Hematopoietic multipotent progenitor cell treated with erythropoietin and hydrocortisone succinate and interleukin-3 and kit ligand, for 8 days (in vitro differentiated cells): ENCODE measurements at regions not wholly inside any gene's neighbourhood (a gene's known extent, or its start where the extent isn't known, plus 50 kb on each side); places are given as distances from the start of the nearest gene placed in this dataset.

Experiments used
- DNase-seq: peaks from one replicate; pipeline ENCODE4 v3.0.0-alpha.2; 2015

DNA sequence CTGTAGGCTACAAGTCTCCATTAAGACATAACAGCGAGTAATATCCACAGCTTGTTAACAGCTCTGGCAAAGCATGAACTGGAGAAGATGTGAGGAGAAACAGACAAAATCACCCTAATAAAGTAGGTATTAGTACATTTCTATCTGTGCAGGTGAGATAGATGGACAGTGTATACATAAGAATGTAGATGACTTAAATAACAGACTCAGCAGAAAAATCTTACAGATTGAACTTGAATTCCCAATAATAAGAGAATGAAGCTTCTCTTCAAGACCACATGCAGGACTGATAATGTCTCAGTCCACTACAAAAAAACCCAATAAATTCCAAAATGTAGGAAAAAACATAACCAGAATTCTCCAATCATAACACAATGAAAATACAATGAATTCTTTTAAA is 153.0 kb downstream of the IRX2 start:
- DNase-seq, result no peak

DNA sequence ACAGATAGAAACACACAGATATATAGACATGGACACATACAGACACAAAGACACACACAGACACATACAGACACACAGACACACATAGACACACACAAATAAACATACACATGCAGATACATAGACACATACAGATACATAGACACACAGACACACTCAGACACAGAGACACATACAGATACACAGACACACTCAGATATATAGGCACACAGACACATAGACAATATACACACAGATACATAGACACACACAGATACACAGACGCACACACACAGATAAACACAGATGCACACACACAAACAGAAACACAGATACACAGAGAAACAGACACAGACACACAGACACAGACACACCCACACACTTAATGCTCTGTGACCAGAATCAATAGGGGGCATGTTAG is 156.8 kb downstream of the IRX2 start:
- DNase-seq, result no peak

DNA sequence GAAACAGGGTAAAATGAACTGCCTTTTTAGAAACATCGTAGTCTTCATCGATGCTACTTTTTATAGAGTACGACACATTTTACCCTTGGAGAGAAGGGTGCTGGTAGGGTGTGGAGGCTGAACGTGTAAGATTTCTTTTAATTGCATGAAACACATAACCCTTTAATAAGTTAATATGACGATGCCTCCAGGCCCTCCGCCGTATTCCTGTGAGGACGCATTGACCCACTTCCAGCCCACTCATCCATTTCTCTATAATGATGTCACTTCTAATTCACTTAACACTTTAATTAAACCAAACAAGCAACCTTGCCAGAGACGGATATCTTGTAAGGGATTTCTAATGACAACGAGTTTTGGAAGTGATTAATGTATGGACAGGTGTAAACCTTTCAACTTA is 158.7 kb downstream of the IRX2 start:
- DNase-seq, result no peak

DNA sequence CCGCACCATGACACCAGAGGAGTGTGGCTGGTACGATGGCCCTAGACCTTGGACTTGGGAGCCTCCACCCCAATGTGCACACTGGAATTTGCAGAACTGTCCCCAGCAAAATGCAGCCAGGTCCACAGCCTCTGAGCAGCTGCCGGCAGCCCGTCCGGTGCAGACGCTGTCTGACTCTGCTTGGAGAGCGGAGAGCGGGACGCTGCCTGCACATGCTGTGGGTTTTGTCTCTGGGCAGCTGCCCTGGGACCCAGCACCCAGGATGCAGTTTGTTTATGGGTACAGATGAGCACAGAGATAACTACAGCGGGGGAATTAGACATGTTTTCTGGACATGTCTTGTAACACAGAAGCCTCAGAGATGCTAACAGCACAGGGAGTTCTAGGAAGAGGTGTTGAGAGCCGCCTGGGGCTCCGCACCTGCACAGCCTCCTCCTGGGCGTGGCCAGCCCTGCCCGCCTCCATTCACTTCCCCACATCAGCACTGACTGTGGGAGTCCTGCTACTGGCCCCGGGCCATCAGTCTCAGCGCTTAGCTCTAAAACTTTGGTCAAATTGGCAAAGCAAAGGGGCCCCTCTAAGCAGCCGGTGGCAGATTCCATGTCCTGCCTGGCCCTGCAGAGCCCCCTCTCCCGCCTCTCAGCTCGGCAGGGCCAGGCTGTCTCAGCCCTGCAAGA is 159.6 kb downstream of the IRX2 start:
- no peak for DNase-seq

DNA sequence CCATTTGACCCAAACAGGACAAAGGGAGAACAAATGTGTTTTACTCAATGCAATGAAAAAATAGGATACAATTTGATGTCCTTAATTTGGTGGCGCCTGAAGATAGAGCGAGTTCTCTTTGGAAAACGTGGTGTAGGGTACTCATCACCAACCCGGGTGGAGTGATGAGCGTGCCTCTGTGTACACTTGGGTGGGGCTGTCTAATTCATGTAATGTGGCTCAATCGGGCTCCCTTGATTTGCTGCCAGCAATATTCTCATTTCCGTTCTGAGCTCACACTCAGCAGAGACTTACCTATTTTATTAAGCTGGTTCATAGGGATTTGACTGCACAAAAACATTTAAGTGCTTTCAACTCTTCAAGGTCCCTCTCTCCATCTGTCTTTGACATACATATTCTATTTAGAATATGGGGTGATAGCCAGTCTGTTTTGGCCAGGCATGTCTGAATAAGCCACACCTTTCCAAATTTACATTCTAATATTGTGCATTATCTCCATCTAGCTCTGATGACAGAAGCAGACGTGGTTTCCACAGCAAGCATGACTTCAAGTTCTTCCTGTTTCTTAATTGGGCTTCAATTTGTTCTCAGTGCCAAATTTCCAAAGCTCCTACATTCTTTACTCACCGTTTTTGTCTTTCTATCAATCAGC is 162.5 kb downstream of the IRX2 start:
- DNase-seq, result no peak

DNA sequence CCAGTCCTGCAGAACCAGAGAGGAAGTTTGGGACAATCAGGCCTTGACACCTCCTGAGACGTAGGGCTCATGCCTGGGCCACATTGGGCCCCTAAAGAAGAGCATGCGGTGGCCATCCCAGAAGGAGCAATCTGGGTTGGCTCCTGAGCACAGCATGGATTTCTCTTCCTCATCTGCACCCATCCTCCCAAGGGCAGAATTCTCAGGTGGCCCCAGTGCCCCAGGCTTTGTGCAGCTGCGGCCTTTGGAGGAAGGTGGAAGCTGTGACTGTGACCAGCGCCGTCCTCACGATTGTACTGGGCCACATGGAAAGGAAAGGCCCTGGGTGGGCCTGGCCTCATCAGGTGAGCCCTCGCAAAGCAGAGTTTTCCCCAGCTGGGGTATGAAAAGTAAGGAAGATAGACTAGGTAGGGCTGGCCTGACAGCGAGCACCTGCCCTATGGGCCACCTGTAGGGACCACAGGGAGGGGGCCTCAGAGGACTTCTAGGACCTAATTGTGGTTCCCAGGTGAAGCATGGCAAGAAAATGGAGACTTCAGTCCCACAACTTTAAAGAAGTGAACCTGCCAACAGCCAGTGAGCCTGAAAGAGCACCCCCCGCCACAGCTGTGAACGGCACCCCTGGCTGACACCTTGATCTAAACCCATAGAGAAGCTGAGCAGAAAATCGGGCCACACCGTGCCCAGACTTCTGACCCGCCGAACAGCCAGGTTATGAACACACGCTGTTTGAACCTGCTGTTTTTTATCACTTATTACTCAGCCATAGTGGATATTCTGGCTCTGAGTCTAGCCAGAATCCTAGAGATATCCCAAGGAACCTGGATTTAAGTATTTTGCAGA is 164.1 kb downstream of the IRX2 start:
- DNase-seq, result no peak

DNA sequence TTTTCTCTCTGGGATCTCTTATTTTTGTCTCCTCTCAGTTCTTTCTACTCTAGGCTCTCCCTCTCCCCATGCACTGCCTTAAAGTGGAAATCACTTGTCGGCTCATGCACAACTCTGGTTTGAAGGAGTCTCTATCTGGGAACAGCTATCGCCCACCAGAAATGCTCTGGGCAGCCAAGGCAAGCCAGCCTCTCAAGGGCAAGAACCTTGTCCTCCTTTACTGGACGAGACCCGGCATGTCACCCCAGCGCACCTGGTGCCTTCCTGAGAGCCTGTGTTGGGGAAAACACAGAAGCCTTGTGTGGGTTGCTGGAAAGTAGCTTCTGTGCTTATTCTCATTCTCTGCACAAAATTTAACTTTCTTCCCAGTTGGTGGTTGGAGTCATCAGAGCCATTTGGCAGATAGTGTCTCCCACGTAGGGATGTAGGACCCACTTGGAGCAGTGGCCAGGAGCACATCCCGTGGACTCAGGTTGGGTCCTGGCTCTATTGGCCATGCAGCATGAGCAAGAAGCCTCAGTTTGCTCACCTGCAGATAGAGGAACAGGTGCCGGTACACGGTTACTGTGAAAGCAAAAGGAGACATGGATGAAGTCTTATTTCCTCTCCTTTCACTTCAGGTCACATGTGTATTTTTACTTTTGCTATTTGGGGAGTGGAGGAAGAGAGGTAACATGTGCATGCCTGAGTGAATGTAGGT is 165.3 kb downstream of the IRX2 start:
- DNase-seq, result no peak

DNA sequence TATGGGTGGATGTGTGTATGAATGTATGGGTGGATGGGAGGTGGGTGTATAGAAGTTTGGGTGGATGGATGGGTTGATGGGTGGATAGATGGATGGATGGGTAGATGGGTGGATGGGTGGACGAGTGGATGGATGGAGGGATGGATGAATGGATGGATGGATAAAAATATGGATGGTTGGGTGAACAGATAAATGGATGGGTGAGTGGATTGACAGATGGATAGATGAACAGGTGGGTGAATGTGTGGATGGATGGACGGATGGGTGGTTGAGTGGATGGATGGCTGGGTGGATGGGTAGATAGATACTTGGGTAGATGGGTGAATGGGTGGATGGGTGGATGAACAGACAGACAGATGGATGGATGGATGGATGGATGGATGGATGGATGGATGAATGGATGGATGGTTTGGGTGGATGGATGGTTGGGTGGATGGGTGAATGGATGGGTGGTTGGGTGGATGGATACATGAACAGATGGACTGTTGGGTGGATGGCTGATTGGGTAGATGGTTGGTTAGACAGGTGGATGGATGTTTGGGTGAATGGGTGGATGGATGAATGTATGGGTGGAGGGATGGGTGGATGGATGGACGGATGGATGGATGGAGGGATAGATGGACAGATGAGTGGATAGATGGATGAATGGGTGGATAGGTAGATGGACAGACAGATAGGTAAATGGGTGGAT is 166.8 kb downstream of the IRX2 start:
- no peak for DNase-seq

DNA sequence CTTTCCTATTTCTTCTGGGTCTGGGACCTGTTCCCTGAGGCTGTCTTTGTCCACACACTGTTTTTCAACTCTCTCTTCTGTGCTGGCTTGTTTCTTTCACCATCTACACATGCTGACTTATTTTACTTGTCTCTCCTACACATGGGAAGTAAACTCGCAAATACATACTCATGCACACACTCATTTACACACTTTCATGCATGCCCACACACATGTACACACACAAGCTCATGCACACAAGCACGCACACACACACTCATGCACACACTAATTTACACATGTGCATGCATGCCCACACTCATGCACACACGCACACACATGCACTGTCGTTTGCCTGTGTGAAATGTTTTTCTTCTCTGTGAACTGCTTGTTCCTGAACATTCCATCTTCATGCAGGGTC is 169.0 kb downstream of the IRX2 start:
- no peak for DNase-seq

DNA sequence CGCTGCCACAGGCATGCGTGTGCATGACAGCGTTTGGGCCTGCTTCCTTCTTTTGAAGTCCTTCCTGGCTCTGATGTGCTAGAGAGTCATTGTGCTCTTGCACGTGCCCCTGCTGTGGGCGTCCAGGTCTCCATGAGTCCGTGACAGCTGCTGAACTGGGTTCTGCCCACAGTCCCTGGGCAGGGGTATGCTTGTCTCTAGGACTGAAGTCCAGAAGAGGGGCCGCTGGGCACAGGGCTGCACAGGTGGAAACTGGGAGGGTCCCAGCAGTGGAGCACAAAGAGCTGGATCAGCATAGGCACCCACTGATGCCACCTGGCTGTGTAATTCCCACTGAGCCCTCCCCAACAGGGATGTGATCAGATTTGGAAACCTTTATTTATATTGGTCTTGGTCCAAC is 169.4 kb downstream of the IRX2 start:
- DNase-seq, result no peak

DNA sequence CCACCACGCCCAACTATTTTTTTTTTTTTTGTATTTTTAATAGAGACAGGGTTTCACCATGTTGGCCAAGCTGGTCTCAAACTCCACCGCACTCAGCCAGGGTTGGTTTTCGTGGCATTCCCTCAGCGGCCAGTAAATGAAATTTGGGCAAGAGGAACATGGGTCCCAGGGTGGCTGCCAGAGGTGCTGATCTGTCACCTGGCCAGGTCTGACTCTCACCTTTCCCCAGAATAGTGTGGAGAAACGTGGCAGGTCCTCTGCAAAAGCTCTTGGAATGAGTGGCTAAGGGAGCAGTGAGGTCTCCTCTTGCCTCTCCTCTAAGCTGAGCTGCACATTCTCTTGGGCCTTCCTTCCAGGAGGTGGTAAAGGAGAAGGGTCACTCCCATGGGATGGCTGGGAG is 170.1 kb downstream of the IRX2 start:
- no peak for DNase-seq

DNA sequence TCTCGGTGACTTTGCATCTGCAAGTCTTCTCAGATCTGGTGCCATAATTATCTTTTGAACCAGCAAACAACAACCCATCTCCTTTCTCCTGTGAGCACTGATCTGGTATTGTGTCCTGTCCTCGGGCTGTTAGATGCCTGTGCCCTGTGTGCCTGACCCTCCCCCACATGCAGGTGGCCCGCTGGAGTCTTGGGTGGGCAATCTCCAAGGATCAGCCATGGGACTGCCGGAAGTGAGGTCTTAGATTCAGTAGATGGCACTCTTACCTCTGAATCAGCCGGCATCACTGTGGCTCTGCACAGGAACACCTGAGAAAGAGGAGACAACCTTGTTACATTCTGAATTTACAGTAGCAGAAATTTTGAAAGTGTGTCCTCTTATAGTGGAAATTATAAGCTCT is 172.4 kb downstream of the IRX2 start:
- no peak for DNase-seq

DNA sequence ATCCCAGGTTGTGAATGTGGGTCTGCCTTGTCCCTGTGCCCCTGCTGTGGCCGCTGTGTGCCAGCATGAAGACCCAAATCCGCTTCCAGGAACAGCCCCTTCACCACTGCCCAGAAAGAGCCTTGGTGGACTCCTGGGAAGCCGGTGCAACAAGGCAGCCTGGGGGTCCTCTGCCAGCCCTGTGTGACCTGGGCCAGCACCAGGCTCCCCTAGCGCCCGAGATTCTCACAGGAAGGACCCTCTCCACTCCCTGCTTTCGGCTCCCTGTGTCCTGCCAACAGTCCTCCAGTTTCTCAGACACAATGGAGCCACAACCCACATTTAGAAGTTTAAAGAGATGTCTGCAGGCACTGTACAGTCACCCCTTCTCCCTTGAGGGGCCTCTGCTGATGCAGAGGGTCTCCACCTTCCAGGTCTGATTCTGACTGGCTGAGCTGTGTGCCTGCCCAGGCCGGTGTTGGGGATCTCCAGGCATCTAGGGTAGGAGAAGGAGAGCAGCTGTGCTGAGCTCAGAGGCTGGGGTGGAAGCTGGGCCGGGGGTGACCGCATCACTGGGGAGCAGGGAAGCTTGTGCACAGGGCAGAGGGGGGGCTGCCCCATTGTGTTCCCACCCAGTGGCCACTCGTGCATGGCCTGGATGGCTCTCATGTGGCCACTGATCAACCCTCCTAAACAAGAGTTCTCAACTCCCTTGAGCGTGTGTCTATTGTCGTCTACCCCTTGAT is 174.0 kb downstream of the IRX2 start:
- DNase-seq, result no peak

DNA sequence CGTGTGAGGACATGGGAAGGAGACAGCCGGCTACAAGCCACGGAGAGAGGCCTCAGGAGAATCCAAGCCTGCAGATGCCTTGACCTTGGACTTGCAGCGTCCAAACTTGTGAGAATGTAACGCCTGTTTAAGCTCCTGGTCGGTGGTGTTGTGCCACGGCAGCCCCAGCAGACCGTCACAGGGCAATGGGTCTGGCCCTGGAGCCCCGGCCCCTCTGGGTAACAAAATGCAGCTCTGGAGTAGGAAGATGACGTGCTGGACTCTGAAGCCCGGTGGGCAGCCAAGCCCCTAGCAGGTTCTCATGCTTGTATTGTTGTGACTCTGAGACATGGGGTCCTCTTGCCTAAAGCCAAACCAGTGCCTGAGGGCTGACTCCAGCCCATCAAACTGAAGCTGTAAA is 174.7 kb downstream of the IRX2 start:
- no peak for DNase-seq

DNA sequence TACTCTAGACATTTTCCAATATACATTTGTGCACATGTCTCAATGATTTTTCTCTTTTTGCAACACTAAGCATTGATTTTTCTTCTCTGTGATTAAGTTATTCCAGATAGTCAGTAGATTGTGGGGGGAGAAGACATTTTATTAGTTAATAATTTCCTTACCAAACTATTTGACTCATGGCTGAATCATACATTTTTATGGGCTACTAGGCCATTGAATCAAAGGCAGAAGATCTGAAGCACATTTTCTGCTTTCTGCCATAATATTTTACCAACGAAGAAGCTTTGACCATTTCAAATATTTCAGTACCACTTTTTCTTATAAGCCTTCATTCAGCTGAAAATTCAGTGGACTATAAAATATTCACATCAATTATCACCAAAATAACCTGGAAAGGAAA is 175.6 kb downstream of the IRX2 start:
- DNase-seq, result no peak

DNA sequence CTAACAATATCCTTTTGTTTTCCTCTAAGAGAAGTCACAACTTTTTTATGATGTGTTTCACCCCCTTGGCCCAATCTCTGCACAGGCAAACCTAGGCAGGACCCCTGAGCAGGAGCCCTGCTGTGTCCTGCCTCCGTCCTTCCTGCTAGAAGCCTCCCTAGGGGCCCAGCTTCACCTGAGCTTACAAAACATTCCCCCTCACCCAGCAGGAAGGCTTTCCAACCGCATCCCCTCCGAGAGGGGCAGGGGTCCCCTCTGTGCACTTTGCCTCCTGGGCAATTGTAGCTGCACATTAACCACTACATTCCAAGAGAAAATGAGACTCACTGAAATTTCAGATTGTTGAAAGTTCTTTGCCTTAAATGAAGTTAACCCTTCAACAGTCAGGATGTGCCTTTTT is 176.2 kb downstream of the IRX2 start:
- DNase-seq, result no peak

DNA sequence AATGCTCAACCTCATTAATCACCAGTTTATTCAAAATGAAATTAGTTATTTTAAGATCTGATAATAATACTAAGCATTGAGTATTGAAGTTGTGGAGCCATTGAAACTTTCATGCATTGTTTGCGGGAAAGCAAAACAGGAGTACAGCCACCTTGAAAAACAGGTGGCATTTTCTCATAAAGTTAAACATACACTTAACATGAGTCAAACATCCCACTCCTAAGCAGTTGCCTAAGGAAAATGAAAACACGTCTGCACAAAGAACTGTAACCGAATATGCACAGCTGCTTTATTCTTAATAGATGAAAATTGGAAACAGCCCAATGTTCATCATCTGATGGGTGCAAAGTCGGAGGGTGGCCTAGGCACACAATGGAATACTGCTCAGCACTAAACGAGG is 177.3 kb downstream of the IRX2 start:
- no peak for DNase-seq

DNA sequence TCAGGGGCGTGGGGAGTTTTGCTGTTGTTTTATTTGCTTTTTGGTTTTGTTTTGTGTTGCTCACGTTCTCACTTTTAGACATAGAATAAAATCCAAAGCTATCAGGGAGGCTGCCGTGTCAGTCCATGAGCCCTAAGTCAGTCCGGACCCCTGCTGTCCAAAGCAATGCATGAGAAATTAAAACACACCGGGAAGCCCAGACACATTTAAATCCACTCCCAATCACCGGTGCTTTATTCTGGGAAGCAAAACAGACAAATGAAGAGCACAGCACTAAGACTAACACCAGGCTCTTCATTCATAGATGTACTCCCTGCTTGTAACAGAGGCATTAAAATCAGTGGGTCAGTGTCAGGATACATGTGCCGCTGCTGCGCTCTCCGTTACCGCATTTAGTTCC is 180.9 kb downstream of the IRX2 start:
- DNase-seq, result no peak

DNA sequence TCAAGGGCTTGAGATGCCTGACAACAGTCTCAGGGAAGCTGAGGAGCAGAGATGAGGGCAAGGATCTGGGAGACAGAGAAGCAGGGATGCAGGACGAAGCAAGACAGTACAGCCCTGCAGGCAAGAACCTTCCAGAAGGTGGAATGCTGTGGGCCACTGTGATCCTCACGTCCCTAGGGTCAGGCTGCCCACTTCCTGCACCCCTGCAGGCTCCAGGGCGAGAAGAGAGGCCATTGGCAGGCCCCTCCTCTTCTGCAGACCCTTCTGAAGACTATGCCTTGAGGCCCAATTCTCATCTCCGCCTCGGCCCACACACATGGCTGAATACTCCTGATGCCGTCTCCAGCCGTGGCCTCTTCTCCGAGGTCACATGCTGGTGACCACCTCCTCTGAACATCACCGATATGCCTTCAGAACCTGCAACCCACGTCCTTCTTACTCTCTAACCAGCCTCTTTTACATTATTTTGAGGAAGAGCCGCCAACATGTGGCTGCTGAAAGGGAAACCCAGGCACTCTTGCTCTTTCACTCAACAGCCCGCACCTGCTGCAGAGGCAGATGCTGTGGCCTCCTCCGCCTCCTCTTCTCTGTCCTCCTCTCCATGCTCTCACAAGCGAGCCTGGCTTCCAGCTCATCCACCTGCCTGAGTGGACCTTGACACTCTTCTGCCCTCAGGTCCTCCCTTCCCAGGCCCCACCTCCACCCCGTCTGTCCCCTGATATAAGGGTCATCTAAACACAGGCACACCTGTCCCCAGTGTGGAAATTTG is 181.5 kb downstream of the IRX2 start:
- DNase-seq, result no peak

DNA sequence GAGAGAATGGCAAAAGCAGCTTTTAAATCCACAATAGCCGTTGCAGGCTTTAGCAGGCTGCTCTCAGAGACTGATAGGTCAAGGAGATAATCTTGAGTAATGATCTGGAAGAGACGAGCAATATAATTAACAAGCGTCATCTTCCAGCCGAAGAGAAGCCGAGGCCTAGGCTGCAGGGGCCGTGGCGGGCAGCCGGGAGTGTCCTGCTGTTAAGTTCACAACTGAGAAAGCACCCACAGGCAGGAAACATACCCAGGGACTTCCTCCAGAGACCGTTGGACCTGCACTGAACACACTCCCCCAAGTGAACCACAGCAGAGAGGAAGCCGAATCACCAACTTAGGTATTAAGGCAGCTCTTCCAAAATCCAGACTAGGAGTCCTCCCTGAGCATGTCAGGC is 182.3 kb downstream of the IRX2 start:
- DNase-seq, result no peak

DNA sequence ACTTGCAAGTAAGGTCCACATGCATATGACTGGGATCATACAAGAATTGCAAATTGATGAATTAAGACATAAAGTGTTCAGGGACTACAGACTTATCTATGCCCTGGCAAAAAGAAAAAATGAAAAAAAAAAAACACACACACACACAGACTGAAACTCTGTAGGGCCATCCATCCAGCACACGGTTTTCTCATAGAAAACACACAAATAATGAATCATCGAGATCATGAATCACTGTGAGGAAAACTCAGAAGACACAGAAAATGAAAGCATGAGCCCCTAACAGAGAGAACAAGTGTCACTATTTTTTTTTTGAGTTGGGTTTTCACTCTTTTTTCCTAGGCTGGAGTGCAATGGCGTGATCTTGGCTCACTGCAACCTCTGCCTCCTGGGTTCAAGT is 185.2 kb downstream of the IRX2 start:
- DNase-seq, result no peak

DNA sequence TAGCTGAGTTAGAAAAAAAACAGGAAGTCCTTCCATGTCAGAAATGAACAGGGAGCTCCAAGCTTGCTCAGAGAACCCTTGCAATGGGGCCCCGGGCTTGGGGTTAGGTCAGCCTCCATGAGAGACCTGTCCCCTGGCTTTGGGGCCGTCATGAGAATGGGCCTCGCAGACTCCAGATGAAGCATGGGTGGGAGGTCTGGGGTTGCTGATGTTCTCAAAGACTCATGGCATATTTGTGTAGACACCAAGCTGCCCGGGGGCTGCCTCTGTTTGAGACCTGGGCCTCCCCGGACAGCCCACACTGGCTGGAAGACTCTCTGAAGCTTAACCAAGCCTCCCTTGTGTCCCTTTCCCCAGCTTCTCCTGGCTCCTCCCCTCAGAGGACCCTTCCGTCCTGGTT is 186.3 kb downstream of the IRX2 start:
- no peak for DNase-seq
